NCI-H128 (cell line): ENCODE measurements at regions not wholly inside any gene's neighbourhood (a gene's known extent, or its start where the extent isn't known, plus 50 kb on each side); places are given as distances from the start of the nearest gene placed in this dataset.
"Not testable (repeated sequence)": the region's sequence is repeated elsewhere in the genome, so short reads cannot be mapped to it uniquely, and the experiment has no call there.

Experiments used
- DNase-seq: peaks from one replicate; lab custom pipeline; 2025; ENCODE audit not compliant: unreplicated experiment; lab: John Stamatoyannopoulos, UW

DNA sequence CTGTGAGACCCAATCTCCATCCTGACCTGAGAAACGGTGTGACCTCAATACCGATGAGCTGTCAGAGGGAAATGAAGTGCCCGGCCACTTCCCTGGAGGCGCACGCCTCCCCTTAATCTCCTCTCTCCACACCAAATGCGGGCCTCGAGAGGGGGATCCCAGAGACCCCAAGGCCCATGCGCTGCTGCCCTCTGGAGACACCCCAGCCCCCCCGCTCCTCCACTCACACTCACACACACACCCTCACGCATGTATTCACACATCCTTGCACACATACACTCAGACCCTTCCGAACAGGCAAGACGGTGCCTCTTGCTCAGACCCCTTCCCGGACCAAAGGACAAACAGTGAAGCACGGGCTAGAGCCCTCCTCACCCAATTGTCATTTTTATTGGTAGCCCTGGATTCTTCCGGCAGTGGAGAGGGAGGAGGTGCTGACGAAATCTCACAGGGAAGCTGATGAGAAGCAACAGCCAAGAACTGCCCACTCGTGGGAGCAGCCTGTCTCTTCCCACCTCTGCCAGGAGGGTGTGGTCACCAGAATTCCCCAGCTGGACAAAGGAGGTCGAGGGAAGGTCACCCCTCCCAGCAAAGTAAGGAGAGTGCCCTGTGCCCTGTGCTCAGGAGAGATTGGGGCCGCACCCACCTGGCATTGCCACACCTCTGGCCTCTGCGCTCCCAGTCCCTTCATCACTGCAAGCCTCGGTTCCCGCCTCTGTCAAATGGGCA is 136.0 kb upstream of the TNRC6C start:
- no peak for DNase-seq

DNA sequence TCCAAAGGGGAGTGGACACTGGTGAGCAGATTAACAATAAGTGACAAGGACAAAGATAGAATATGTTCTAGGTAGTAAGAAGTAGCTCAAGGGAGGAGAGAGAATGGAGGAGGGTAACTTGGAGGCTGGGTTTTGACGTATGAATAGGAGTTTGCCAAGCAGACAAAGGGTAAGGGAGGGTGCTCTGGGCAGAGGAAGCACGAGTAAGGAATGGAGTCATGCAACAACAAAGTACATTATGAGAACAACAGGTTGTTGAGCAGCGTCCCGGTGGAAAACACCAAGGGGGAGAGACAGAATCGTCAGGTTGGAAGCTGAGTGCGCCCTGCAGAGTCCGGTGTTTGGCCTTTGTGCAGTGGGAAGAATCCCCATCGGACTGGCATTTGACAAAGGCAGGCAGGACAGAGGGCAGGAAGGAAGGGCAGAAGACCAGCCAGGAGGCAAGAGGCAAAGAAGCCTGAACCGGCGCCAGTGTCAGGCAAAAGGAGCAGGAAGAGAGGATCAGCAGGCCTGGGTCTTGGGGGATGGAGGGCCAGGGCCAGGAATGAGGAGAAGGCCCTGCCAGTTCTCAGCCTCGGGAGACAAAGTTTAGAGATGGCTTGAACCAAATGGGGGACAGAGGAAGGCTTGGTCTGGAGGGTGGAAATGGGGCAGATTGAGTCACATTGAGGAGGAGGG is 134.3 kb upstream of the TNRC6C start:
- DNase-seq, result no peak

DNA sequence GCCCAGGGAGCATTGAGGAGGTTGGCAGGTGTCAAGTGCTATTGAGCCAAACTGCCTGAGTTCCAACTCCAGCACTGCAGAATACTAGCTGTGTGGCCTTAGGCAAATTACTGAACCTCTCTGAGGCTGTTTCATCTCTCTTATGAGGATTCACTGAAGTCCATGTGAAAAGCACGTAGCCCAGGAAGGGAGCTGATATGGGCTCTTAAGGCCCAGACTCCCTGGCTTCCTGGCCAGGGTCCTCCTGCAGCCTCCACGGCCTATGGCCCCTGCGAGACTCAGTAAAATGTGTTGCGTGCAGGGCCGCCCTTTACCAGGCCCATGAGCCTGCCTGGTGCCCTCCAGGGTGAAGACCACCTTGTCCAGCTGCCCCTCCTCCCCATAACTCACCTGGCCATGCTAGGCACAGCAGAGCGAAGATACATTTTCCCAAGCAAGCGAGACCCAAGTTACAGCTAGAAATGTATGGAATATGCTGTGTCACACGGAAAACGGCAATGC is 133.7 kb upstream of the TNRC6C start:
- no peak for DNase-seq

DNA sequence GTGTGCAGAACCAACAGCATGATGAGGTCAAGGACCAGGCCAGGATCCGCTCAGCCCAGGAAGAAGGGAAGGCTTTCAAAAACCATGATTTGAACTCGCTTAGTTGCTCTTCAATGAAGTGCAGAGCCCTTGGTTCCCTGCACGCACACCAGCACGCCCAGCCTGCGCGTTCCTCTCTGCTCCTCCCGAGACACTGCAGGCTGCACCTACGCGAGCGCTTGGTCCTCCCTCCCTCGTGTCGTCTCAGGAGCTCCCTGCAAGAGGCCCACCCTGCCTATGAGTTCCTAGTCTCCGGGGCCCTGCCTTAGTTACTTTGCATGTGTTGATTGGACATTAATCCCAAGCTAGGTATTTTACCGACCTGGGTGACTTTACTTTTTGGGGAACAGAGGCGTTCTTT is 132.9 kb upstream of the TNRC6C start:
- DNase-seq, result no peak

DNA sequence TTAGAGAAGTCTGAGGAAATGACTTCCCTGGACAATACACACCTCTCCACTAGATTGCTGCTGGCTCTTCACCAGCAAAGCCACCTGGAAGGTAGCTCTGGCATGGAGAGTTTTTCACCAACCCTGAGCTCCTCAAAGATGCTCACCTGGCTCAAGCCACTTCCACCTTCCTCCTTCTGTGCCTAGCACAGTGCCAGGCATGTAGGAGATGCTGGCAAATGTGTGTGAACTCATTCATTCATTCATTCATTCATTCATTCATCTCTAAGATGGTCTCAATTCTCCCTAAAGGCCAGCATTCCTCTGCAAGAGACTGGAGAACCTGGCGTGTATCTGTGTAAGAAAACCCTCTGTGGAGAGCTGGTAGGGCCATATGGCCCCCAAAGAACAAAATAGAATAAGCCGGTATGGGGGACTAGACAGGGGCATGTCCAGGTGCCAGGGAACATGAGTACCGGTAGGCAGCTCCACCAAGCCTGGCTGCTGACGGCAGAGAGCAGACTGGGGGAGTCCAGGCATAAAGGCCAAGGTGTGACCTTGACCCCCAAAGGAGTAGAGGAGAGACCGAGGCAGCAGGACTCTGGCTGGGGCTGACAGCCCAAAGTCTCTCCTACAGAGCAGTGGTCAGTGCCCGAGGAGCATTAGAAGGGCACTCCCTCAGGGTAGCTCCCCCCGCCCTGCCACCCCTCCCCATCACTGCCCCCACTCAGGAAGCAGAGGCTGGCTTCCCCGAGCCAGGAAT is 132.2 kb upstream of the TNRC6C start:
- no peak for DNase-seq

DNA sequence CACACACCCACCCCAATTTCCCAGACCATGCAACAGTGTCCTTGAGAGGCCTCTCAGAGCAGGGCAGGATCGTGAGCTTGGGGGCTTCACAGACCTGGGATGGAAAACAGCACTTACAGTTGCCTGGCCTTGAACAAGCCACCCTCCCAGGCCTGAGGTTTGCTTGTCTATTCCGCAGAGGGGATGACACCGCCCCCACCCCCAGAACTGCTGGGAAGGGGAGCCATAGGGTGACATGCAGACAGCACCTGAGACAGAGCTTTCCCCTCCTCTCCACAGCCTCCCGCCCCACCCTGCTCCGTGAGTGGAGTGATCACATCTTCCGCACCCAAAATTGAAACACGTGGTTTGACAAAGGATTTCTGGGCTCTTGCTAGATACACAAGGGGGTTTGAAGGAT is 131.5 kb upstream of the TNRC6C start:
- DNase-seq, result no peak

DNA sequence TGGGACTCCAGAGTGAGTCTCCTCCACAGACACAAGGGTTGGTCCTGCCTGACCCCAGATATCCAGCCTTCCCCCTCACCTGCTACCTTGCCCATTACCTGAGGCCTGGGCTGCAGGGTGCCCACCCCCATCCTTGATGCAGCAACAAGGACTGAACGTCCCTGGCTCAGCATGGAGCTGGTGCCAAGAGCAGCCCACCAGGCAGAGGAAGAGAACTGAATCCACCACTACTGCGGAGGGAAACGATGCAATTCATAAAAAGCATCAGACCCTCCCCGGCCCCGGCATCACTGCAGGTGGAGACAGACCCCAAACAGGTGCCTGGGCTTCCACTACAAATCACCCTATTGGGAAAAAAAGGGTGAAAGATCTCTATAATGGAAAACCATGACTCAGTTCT is 131.0 kb upstream of the TNRC6C start:
- DNase-seq, result no peak

DNA sequence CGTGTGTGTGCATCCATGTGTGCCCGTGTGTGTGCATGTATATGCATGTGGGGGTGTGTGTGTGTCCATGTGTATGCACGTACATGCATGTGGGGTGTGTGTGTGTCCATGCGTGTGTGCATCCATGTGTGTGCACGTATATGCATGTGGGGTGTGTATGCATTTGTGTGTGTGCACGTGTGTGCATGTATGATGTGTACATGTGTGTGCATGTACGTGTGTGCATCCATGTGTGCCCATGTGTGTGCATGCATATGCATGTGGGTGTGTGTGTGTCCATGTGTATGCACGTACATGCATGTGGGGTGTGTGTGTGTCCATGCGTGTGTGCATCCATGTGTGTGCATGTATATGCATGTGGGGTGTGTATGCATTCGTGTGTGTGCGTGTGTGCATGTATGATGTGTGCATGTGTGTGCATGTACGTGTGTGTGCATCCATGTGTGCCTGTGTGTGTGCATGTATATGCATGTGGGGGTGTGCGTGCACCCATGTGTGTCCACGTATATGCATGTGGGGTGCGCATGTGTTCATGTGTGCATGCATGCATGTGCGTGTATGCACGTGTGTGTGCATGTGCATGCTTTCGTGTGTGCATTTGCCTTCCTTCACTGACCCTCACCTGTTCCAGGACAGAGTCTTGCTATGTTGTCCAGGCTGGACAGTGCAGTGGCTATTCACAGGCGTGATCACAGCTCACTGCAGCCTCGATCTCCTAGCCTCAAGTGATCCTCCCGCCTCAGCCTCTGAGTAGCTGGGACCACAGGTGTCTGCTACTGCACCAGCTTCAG is 129.6 kb upstream of the TNRC6C start:
- DNase-seq, result no peak

DNA sequence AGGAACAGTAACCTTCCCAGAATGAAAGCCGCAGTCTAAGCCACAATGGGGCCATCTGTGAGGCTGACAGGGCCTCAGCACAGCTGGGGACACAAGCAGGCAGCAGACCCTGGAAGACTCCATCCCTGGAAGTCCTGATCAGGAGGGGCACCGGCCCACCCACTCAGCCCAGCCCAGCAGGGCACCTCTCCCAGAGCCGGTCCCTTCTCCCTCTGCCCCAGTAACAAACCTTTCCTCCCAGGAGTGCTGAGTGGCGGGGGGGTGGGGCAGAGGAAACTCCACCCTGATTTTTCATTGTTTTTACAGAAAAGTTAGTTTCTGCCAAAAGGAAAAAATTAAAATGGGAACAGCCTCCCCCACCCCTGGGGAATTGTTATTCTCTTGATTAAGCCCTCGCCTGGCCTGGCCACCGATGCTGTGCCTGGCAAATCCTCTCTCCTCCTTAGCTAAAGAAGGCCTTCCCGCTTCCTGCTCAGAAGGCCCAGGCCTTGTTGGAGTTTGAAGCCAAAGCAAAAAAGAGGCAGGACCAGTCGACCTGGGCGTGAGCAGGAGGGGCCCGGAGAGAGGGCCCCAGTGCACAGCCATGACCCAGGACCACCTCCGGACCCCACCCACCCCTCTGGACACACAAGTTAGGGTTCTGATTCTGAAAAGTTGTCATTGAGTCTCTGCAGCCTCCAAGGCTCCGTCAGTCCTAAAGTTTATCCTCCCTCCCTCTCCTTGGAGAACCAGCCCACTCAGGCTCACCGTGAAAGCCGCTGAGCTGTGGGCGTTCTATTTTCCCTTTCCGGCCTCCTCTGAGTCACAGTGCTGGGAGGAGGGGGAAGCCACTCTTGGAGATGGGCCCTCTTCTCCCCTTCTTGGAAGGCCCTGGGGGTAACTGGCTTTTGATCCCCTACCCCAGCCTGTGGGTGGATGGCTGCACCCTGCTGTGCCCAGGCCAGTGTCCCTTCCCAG is 128.4 kb upstream of the TNRC6C start:
- no peak for DNase-seq

DNA sequence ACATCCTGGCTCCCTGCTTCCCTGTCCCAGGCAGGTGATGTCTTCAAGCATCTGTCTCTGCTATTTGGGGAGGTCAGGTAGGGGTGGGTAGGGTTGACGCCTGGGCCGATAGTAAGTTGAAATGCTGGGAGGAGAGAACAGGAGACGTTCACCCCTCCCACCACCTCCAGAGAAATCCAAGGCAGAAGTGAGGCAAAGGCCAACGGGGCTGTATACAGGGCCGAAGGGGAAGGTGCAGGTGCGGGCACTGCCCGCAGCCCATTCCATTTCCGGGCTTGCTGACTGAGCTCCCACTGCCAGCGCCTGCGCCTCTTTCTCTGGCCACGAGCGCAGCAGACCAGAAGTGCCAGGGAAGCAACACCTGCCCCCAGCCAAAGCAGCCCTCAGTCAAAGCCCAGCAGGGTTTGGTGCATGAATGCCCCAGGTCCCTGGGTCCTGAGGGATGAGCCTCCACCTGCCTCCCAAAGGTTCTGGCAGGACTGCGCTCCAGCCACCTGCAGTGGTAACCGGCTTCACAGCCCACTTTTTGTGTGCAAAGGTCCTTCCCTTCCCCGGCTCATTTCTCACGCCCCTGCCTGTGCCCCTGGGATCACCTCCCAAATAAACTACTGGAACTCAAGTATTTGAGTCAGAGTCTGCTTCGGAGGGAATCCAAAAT is 127.6 kb upstream of the TNRC6C start:
- no peak for DNase-seq

DNA sequence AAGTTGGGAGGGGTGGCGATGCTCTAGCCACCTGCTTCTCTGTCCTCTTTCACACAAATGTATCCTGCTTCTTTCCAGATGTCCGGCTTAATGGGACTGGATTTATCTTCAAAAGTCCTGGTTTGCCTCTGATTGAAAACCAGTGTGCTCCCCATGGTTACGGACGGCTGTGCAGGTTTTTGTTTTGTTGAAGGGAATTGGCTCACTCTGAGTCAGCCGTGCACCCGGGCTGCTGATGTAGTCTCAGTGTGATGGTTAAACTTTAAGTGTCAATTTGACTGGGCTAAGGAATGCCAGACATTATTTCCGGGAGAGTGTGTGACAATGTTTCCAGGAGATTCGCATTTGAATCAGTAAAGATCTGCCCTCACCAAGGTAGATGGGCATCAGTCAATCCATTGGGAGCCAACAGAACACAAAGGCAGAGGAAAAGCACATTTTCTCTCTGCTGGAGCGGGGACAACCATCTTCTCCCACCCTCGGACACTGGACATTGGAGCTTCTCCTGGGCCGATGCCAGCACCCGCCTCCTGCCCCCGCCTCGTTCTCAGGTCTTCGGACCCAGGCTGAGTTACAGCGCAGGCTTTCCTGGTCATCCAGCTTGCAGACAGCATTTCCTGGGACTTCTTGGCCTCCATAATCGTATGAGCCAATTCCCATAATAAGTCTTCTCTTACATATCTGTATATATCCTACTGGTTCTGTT is 126.9 kb upstream of the TNRC6C start:
- no peak for DNase-seq

DNA sequence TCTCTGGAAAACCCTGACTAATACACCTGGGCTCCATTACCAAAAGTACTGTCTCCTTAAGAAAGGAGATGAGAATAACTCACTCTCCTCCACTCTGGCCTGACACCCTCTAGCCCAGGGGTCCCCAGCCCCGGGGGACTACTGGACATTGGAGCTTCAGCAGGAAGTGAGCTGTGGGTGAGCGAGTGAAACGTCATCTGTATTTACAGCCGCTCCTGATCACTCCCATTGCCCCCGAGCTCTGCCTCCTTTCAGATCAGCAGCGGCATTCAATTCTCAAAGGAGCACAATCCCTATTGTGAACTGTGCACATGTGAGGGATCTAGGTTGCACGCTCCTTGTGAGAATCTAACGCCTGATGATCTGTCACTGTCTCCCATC is 126.3 kb upstream of the TNRC6C start:
- DNase-seq, result no peak

DNA sequence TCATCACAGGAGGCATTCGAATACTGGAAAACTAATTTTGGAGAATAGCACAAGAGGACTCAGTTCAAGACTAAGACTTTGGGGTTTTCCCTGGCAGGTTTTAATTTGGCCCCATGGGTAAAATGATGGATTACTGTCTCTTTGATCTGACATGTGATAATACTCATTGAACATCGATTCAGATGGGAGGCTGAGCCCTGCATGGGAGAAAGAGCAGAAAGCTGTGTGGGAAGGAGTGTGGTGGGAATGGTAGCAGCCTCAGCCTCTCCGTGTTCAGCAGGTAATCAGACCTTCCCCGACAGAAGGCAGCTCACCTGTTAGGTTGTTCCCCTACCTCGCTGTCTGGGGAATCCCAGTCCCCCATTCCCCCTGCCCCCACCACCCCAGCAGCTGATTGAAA is 124.7 kb upstream of the TNRC6C start:
- DNase-seq, result no peak

DNA sequence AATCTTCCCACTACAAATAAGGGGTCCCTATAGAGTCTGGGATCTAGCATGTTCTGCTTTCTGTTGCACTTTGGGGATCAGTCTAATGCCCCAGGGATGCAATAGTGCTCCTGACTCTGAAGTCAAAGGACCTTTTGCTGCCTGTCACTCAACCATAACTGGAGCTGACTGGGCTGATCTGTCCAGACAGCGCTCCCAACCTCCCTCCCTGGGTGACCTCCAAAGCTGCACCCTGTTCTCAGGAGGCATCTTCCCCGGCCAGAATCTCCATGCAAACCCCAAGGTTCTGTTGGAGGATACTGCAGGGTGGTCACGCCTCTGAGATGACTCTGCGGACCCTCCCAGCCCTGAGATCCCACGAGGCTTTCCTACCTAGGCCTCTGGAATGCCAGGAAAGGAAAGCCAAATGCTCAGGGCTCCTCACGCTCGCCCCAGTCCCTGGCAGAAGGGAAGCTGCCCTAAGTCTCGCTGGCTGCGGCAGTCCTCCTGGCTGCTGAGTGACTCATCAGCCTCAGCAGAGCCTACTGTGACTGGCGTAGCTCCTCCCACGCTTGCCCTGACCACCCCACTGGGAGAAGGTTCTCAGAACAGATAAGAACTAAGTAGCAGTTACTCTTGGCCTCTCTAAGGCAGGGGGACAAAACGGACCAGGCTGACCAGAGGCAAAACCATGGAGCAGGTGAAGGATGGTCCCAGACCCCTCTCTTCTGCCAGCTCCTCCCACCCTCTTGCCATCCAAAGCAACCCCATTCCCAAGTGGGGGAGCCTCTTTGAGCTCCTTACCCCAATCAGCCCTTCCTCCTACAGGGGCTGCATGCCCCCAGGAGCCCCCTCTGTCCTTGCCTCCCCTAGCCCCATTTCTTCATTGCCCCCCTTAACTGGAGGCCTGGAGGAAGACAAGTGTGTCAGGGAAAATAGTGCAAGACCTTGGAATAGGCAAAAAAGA is 124.1 kb upstream of the TNRC6C start:
- DNase-seq, result no peak

DNA sequence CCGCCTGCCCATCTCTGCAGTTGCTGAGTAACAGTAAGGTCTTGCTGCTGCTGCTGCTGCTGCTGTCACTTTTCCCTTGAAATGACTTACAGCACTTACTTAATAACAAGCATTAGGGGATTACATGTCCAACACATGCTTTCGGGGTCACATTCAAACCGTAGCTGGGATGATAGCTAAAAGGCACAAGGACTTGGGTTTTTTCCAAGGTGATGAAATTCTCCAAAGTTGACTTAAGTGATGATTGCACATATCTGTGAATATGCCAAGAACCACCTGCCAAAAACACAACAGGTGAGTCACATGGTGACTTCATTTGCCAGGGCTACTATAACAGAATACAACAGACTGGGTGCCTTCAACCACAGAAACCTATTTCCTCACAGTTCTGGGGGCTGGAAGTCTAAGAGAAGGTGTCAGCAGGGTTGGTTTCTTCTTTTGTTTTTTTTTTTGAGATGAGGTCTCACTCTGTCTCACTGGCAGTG is 121.9 kb upstream of the TNRC6C start:
- DNase-seq, result no peak

DNA sequence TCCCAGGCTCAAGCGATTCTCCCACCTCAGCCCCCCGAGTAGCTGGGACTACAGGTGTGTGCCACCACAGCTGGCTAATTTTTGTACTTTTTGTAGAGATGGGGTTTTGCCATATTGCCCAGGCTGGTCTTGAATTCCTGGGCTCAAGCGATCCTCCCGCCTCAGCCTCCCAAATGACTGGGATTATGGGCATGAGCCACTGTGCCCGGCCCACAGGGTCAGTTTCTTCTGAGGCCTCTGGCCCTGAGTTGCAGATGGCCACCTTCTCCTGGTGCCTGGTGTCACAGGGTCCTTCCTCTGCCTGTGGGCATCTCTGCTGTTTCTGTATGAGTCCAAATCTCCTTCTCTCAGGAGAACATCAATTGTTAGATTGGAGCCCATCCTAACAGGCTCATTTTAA is 121.4 kb upstream of the TNRC6C start:
- not testable (repeated sequence) for DNase-seq

DNA sequence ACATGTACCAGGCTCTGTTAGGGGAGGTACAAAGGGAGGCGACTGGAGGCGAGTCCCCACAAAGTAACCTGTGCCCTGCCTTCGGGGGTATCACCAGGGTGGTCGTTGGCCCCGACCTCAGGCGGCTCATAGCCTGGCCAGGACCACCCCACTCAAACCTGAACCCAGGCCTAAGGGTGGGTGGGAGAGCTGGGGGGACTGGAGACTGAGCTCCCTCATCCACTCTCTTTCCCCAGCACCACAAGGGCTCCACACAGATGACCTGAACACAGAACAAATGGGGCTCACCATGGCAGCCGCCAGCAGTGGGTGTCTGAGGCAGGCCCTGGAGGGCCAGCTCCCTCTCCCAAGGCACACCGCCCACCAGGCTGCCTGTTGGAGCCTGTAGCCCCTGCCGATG is 120.6 kb upstream of the TNRC6C start:
- no peak for DNase-seq
